HEK293T (cell line): ENCODE measurements at regions not wholly inside any gene's neighbourhood (a gene's known extent, or its start where the extent isn't known, plus 50 kb on each side); places are given as distances from the start of the nearest gene placed in this dataset.

ENCODE experiments used
- ARNT ChIP-seq: fragments of 450-650 bp; IDR thresholded peaks from 2 replicates; pipeline ENCODE4 v1.6.1; 2017; ENCODE audit warnings: mild to moderate bottlenecking
- BHLHE40 ChIP-seq: fragments of 450-650 bp; IDR thresholded peaks from 2 replicates; pipeline ENCODE4 v1.6.1; 2016; ENCODE audit warnings: mild to moderate bottlenecking, moderate library complexity, borderline replicate concordance
- ELF4 ChIP-seq: fragments of 450-650 bp; IDR thresholded peaks from 2 replicates; pipeline ENCODE4 v1.6.1; 2017; ENCODE audit warnings: antibody characterized with exemption
- FOXA1 ChIP-seq: fragments of 450-650 bp; IDR thresholded peaks from 2 replicates; pipeline ENCODE4 v1.6.1; 2016; ENCODE audit warnings: mild to moderate bottlenecking
- FOXK2 ChIP-seq: fragments of 450-650 bp; IDR thresholded peaks from 2 replicates; pipeline ENCODE4 v1.6.1; 2016; ENCODE audit warnings: mild to moderate bottlenecking
- FOXM1 ChIP-seq: fragments of 450-650 bp; IDR thresholded peaks from 2 replicates; pipeline ENCODE4 v1.6.1; 2017; ENCODE audit warnings: mild to moderate bottlenecking, borderline replicate concordance
- HDGF ChIP-seq: fragments of 450-650 bp; IDR thresholded peaks from 2 replicates; pipeline ENCODE4 v1.6.1; 2017; ENCODE audit warnings: antibody characterized with exemption, borderline replicate concordance
- L3MBTL2 ChIP-seq: fragments of 450-650 bp; conservative IDR thresholded peaks from 2 replicates; pipeline ENCODE4 v1.6.1; 2016; ENCODE audit warnings: mild to moderate bottlenecking
- LEF1 ChIP-seq: fragments of 450-650 bp; IDR thresholded peaks from 2 replicates; pipeline ENCODE4 v1.6.1; 2017; ENCODE audit warnings: mild to moderate bottlenecking, borderline replicate concordance
- SP1 ChIP-seq: fragments of 450-650 bp; IDR thresholded peaks from 2 replicates; pipeline ENCODE4 v1.6.1; 2017
- SUZ12 ChIP-seq: fragments of 450-650 bp; IDR thresholded peaks from 2 replicates; pipeline ENCODE4 v1.6.1; 2016; ENCODE audit warnings: mild to moderate bottlenecking
- TARDBP ChIP-seq: fragments of 450-650 bp; IDR thresholded peaks from 2 replicates; pipeline ENCODE4 v1.6.1; 2016
- ZNF384 ChIP-seq: fragments of 450-650 bp; IDR thresholded peaks from 2 replicates; pipeline ENCODE4 v1.6.1; 2016
- TF ChIP-seq, protein P1 (sequence below): fragments of 450-650 bp; IDR thresholded peaks from 2 replicates; pipeline ENCODE4 v1.6.1; 2016

DNA sequence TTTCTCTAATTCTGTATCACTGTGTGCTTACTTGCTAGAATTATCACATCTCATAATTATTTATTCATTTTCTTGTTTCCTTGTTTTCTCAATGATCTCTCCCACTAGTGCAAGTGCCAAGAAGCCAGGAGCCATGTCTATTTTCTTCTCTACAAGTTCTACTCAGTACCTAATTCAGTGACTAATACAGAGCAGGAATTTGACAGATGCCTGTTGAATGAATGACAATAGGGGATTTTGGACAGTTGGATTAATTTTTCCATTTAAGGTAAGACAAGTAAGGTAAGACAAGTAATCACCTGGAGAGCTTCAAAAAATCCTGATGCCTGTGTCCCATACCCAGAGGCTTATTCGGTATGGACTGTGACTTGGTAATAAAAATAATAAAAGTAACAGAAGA, 81.0 kb downstream of the EDN1 start:
- no peak for TF ChIP-seq ELF4
- no peak for TF ChIP-seq FOXA1
- no peak for TF ChIP-seq TARDBP
- TF ChIP-seq BHLHE40 = no peak
- no peak for TF ChIP-seq SUZ12
- TF ChIP-seq ARNT = no peak
- no peak for TF ChIP-seq LEF1
- TF ChIP-seq FOXM1 = no peak
- TF ChIP-seq SP1 = no peak
- no peak for TF ChIP-seq FOXK2
- TF ChIP-seq HDGF = no peak
- TF ChIP-seq ZNF384 = no peak
- TF ChIP-seq L3MBTL2 = no peak
- TF ChIP-seq, protein P1, sequence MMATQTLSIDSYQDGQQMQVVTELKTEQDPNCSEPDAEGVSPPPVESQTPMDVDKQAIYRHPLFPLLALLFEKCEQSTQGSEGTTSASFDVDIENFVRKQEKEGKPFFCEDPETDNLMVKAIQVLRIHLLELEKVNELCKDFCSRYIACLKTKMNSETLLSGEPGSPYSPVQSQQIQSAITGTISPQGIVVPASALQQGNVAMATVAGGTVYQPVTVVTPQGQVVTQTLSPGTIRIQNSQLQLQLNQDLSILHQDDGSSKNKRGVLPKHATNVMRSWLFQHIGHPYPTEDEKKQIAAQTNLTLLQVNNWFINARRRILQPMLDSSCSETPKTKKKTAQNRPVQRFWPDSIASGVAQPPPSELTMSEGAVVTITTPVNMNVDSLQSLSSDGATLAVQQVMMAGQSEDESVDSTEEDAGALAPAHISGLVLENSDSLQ = no peak
